Immature natural killer cell (primary cell): ENCODE measurements at regions not wholly inside any gene's neighbourhood (a gene's known extent, or its start where the extent isn't known, plus 50 kb on each side); places are given as distances from the start of the nearest gene placed in this dataset.

Experiments used
- DNase-seq, 3 donors: peaks; one replicate each; pipeline ENCODE4 v3.0.0; 2022; ENCODE audit warnings: mixed read lengths in 1 of 3
- H3K27ac Mint-ChIP-seq, 6 donors: one replicate each; pipeline ENCODE4 v1.8.0; 2020; ENCODE audit warnings: mixed read lengths in 6 of 6, mild to moderate bottlenecking in 5 of 6, inconsistent platforms in 4 of 6, moderate library complexity in 3 of 6
- H3K27me3 Mint-ChIP-seq, 3 donors: one replicate each; pipeline ENCODE4 v1.8.0; 2020 to 2021; ENCODE audit warnings: low read depth in 3 of 3, mild to moderate bottlenecking in 3 of 3, mixed read lengths in 3 of 3, moderate library complexity in 3 of 3, inconsistent platforms in 1 of 3
- H3K36me3 Mint-ChIP-seq, 3 donors: one replicate each; pipeline ENCODE4 v1.8.0; 2020; ENCODE audit warnings: mixed read lengths in 3 of 3, inconsistent platforms in 2 of 3, mild to moderate bottlenecking in 2 of 3
- H3K4me1 Mint-ChIP-seq, 2 donors: one replicate each; pipeline ENCODE4 v1.8.0; 2020; ENCODE audit warnings: inconsistent platforms in 2 of 2, mild to moderate bottlenecking in 2 of 2, mixed read lengths in 2 of 2, moderate library complexity in 1 of 2
- H3K4me3 Mint-ChIP-seq, 5 donors: one replicate each; pipeline ENCODE4 v1.8.0; 2020; ENCODE audit warnings: mild to moderate bottlenecking in 5 of 5, mixed read lengths in 5 of 5, inconsistent platforms in 3 of 5, moderate library complexity in 3 of 5
- H3K9me3 Mint-ChIP-seq, 6 donors: one replicate each; pipeline ENCODE4 v1.8.0; 2020; ENCODE audit warnings: mild to moderate bottlenecking in 6 of 6, mixed read lengths in 6 of 6, inconsistent platforms in 4 of 6, moderate library complexity in 3 of 6

DNA sequence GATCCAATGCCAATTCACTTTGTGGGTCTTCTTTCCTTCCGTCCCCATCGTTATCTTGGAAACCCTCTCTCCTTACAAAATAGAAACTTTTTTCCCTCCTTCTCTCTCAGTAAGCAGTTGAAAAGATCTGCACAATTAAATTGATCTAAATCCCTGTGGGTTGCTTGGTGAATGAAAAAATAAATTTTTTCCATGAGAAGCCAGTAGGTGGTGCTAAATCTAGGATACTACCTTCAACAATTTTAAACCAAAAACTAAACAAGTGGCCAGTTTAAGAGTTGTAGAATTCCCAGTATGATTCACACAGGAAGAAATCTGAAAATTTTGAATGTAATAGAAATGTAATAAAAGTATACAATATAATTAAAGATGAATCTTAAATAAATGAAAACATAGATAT, 990.3 kb upstream of the ZNF722 start:
- Mint-ChIP-seq H3K9me3 (peaks cover 5 to 40% (median 18%) of the 10 kb centered on the region in 6 donors), H3K4me1 (no peaks in the 10 kb centered on the region), H3K27ac (no peak overlapping the region), H3K36me3 (no peaks in the 10 kb centered on the region), H3K4me3 (no peak overlapping the region), H3K27me3 (peaks cover 0 to 9% (median 0%) of the 10 kb centered on the region in 3 donors)
- DNase-seq, result no peak

DNA sequence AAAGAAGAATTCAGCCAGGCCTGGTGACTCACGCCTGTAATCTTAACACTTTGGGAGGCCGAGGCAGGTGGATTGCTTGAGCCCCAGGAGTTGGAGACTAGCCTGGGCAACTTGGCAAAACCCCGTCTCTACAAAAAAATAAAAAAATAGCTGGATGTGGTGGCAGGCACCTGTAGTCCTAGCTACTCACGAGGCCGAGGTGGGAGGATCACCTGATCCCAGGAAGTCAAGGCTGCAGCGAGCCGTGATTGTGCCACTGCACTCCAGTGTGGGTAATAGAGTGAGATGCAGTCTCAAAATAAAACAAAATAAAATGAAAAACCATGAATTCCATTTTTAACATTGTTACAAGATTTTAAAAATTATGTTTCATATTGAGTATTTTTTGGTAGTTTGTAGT, 988.9 kb upstream of the ZNF722 start:
- Mint-ChIP-seq H3K4me3 (no peak overlapping the region), H3K27me3 (peaks cover 0 to 7% (median 2%) of the 10 kb centered on the region in 3 donors), H3K36me3 (no peaks in the 10 kb centered on the region), H3K9me3 (peaks cover 4 to 44% (median 21%) of the 10 kb centered on the region in 6 donors), H3K27ac (no peak overlapping the region), H3K4me1 (no peaks in the 10 kb centered on the region)
- DNase-seq, result no peak

DNA sequence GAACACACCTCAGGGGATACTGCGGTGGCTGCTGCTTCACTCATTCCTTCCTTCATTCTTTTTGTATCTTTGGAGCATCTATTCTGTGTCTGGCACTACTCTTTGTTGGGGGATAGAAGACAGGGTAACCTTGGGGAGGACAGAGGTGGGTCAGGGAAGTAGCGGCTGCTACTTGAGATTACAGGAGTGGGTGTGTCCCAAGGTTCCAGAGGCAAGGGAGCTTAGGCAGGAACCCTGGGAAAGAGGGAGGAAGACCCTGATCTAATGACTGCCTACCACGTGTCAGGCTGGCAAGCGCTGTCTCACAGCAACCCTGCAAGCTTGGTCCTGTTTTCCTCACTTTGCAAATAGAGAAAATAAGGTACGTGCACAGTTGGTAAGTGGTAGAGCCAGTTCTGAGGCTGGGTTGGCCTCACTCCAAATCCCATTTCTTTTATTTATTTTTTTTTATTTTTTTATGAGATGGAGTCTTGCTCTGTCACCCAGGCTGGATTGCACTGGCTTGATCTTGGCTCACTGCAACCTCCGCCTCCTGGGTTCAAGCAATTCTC, 985.9 kb upstream of the ZNF722 start:
- peaks cover 0 to 6% (median 0%) of the 10 kb centered on the region in 3 donors for H3K36me3 Mint-ChIP-seq
- H3K4me1 Mint-ChIP-seq, result no peaks in the 10 kb centered on the region
- no peak overlapping the region for H3K27ac Mint-ChIP-seq
- H3K27me3 Mint-ChIP-seq, result peaks cover 0 to 6% (median 2%) of the 10 kb centered on the region in 3 donors
- no peak for DNase-seq
- H3K4me3 Mint-ChIP-seq, result no peak overlapping the region
- H3K9me3 Mint-ChIP-seq, result peaks cover 13 to 60% (median 24%) of the 10 kb centered on the region in 6 donors

DNA sequence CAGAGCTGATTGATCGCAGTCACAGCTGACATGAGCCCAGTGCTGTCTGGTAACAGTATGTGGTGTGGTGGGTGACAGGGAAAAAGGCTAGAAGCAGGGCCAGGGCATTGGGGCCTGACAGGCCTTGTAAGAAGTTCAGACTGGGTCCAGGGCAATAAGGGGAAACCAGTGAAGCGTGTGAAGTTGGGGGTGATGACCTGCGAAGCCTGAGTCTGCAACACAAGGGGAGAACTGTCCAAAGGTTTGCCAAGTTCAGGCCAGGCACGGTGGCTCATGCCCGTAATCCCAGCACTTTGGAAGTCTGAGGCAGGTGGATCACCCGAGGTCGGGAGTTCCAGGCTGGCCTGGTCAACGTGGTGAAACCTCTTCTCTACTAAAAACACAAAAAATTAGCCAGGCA, 983.9 kb upstream of the ZNF722 start:
- Mint-ChIP-seq H3K27ac (no peak overlapping the region), H3K4me1 (no peaks in the 10 kb centered on the region), H3K36me3 (peaks cover 0 to 6% (median 4%) of the 10 kb centered on the region in 3 donors), H3K9me3 (peaks cover 20 to 57% (median 24%) of the 10 kb centered on the region in 6 donors), H3K4me3 (no peak overlapping the region), H3K27me3 (peaks cover 0 to 6% (median 2%) of the 10 kb centered on the region in 3 donors)
- DNase-seq, result no peak

DNA sequence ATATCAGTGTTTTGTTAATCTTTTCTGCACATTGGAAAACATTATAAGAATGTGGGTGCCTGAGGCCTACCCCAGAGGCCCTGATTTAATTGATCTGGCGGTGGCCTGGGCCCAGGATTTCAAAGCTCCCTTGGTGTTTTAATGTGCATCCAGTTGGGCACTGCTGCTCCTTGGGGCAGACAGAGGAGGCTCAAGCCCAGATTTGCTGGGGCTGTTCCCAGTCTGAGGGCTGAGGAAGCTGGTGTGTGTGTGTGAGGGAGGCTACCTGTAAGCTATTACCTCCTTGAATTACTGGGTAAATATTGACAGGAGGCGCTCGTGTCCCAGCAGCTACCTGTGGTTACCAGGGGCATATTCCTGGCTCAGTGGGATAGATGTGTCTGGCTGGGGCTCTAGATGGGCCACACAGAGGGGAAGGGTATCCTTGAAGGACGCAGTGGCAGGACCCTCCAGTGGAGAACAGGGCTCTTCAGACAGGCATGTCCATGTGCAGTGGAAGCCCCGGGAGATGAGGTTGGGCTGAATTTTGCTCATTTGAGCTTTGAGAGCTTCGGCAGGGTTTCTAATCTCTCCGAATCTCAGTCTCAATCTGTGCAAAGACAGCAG, 975.4 kb upstream of the ZNF722 start:
- Mint-ChIP-seq H3K4me3 (no peak overlapping the region), H3K9me3 (peaks cover 12 to 50% (median 44%) of the 10 kb centered on the region in 6 donors), H3K4me1 (no peaks in the 10 kb centered on the region), H3K36me3 (peaks cover 0 to 8% (median 0%) of the 10 kb centered on the region in 3 donors), H3K27me3 (peaks cover 0 to 2% (median 0%) of the 10 kb centered on the region in 3 donors), H3K27ac (no peak overlapping the region)
- DNase-seq, result no peak

DNA sequence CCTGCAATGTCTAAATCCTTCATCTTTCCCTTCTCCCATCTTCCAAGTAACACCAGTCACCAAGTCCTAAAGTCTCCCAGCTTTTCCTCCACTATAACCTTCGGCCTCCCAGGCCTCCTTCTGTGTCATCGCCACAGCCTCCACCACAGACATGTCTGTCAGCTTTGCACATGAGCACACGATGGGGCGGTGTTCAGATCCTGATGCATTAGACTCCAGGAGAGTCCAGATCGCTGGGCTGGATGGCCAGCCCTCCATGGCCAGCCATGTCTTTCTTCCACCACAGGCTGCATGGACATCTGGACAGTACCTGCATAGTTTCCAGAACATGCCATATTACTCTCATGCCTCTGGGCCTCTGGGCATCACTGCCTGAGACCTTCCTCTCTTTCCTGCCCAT, 974.2 kb upstream of the ZNF722 start:
- Mint-ChIP-seq H3K27ac (no peak overlapping the region), H3K9me3 (peaks cover 10 to 59% (median 51%) of the 10 kb centered on the region in 6 donors), H3K4me3 (no peak overlapping the region), H3K4me1 (no peaks in the 10 kb centered on the region), H3K36me3 (peaks cover 0 to 8% (median 0%) of the 10 kb centered on the region in 3 donors), H3K27me3 (peaks cover 0 to 2% (median 0%) of the 10 kb centered on the region in 3 donors)
- DNase-seq, result no peak

DNA sequence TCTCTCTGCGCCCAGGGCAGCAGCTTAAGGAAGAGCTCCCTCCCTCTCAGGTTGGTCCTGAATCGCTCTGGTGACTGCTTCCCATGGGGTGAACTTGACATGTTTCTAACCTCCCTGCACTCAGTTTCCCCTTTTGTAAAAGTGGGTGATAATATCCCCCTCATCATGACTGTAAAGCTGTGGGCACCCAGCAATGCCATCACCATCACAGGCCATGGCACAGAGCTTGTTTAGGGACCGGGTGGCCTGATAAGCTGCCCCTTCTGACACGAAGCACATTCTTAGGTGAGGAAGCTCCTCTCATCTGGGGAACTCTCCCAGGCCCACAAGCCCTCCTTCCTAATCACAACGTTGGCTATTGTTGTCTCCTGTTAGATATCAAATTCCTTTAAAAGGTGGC, 972.8 kb upstream of the ZNF722 start:
- Mint-ChIP-seq H3K4me3 (no peak overlapping the region), H3K36me3 (peaks cover 0 to 8% (median 0%) of the 10 kb centered on the region in 3 donors), H3K27ac (no peak overlapping the region), H3K9me3 (peaks cover 9 to 69% (median 57%) of the 10 kb centered on the region in 6 donors), H3K27me3 (peaks cover 0 to 2% (median 0%) of the 10 kb centered on the region in 3 donors), H3K4me1 (no peaks in the 10 kb centered on the region)
- DNase-seq, result no peak

DNA sequence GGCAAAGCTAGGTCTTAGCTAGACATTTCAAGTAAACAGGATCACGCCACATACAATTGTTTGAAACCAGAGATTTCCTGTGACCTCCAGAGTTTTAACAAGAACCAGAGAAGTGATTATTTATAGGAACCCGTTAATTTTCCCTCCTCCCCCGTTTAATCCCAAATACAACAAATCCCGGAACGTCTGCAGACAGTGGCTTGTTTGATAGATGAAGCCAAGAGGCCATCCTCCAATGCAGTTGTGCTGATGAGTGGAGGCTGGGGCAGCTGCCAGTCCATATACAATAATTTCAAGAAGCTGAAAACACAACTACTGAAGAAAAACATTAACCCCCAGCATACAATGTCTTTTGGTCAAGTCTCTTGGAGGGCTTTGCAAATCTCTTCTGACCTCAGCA, 971.6 kb upstream of the ZNF722 start:
- no peak for DNase-seq
- Mint-ChIP-seq H3K27ac (no peak overlapping the region), H3K9me3 (peaks cover 16 to 77% (median 64%) of the 10 kb centered on the region in 6 donors), H3K4me3 (no peak overlapping the region), H3K36me3 (peaks cover 0 to 8% (median 0%) of the 10 kb centered on the region in 3 donors), H3K4me1 (no peaks in the 10 kb centered on the region), H3K27me3 (peaks cover 0 to 2% (median 1%) of the 10 kb centered on the region in 3 donors)

DNA sequence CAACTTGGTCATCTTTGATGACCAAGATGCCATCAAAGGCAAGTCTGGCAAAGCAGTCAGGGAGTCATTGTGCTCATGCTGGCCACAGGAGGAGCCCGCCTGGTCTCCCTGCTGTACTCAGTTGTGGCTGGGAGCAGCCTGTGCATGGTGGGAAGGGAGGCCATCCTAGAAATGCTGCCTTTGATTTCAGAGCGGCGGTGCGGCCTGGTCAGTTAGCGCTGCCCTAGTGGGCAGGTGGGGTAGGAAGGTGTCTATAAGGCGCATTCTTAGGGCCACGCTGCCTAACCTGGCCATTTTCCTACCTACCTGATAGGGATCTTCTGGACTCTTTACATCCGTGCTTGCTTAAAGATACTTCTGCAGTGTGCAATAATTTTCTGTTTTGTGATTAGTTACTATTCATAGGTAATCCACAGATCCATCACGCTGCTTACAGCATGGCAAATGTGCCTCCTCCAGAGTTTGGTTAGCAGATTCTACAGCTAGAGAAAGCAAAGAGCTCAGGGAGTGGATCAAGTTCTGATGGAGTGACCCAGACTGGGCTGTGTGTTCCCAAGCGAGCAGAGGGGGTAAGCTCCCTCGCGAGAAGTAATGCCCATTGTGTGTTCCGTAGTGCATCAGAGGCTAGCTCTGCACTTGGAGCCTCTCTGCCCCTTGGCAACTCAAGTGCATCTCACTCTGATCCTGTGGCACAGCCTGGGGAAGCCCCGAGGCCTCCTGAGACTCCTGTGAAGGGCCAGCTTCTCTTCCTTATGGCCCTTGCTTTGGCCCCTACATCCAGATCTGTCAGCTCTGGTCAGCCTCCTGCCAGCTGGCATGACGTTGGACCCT, 970.1 kb upstream of the ZNF722 start:
- Mint-ChIP-seq H3K36me3 (peaks cover 0 to 8% (median 0%) of the 10 kb centered on the region in 3 donors), H3K4me3 (no peak overlapping the region), H3K27me3 (peaks cover 0 to 1% (median 0%) of the 10 kb centered on the region in 3 donors), H3K4me1 (no peaks in the 10 kb centered on the region), H3K9me3 (peaks cover 26 to 73% (median 60%) of the 10 kb centered on the region in 6 donors), H3K27ac (no peak overlapping the region)
- DNase-seq, result no peak

DNA sequence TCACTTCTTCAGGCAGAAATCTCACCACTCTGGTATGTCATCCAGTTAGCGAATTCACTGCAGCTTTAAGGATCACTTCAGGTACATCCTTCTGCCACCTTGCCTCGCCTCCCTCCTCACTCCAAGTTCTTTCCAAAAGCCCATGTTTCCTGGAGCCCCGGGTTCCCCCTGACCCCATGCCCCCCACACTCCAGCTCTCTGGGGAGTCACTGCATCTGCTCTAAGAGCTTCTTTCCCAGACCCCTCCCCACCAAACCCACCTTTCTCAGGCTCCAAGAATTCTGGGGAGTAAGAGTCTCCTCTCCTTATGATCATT, 969.5 kb upstream of the ZNF722 start:
- no peaks in the 10 kb centered on the region for H3K4me1 Mint-ChIP-seq
- H3K27me3 Mint-ChIP-seq, result peaks cover 0 to 1% (median 0%) of the 10 kb centered on the region in 3 donors
- peaks cover 26 to 73% (median 60%) of the 10 kb centered on the region in 6 donors for H3K9me3 Mint-ChIP-seq
- no peak overlapping the region for H3K27ac Mint-ChIP-seq
- DNase-seq, result no peak
- H3K36me3 Mint-ChIP-seq, result peaks cover 0 to 4% (median 0%) of the 10 kb centered on the region in 3 donors
- no peak overlapping the region for H3K4me3 Mint-ChIP-seq

DNA sequence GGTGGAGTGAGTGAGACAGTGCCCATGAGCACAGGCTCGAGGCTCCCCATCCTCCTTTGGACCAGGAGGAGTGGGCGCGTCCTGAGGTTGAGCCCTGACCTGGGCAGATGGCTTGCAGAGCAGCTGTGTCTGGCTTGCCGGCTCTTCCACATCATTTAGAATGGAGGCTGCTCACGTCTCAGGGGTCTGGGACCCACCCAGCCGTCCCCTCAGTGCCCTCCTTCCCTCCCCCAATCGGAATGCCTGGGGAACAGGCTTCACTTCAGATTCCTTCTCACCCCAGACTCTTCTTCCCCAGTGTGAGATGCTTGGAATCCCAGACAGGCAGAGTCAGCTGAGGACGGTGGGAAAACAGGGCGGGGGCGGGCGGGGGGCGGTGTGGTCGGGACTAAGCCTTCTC, 968.6 kb upstream of the ZNF722 start:
- Mint-ChIP-seq H3K4me3 (no peak overlapping the region), H3K36me3 (no peaks in the 10 kb centered on the region), H3K4me1 (no peaks in the 10 kb centered on the region), H3K27me3 (peaks cover 0 to 1% (median 0%) of the 10 kb centered on the region in 3 donors), H3K9me3 (peaks cover 31 to 68% (median 58%) of the 10 kb centered on the region in 6 donors), H3K27ac (no peak overlapping the region)
- DNase-seq, result no peak

DNA sequence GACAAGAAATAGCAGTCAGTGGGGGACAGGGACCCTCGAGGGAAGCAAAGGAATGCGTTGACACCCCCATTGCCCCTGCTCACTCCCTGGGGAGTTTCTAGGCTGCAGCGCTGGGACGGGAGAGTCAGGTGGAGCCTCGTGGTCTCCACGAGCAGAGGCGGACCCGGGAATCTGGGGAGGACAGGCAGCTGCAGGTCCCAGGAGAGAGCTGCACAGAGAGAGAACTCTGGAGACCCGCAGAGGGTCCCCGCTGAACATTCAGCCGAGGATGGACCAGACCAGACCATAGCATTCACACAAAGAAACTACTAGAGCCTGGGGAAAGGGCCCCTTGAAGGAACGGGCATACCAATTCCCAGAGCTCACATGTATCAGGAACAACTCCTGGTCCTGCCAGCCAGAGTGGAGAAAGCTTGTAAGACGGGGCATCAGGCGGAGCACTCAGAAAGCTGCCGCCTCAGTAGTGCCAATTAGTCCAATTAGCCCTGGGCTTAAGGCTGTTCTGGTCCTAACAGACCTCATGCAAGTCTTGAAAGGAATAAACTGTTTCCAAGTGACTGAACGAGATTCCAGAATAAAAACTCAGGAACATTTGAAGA, 966.7 kb upstream of the ZNF722 start:
- Mint-ChIP-seq H3K27me3 (peaks cover 0 to 1% (median 0%) of the 10 kb centered on the region in 3 donors), H3K9me3 (peaks cover 31 to 65% (median 57%) of the 10 kb centered on the region in 6 donors), H3K4me3 (no peak overlapping the region), H3K27ac (no peak overlapping the region), H3K4me1 (no peaks in the 10 kb centered on the region), H3K36me3 (peaks cover 0 to 5% (median 0%) of the 10 kb centered on the region in 3 donors)
- DNase-seq, result no peak

DNA sequence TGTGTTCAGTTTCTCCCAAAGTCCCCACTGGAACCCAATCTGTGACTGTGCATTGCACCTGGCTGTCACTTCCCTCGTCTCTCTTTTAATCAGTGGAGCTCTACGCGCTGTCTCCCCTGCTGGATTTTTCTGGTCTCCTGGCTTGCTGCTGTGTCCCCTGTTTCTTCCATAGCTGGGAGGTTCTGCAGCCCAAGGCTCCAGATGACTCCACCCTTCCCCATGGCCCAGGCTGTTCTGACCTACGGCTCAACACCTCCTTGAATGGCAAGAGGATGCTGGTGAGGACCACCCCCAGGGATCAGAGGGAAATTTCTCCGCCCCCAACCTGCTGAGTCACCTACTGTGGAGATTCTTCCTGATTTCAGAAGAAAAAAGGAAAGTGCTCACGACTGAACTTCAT, 961.4 kb upstream of the ZNF722 start:
- Mint-ChIP-seq H3K4me3 (no peak overlapping the region), H3K27ac (no peak overlapping the region), H3K9me3 (peaks cover 42 to 72% (median 58%) of the 10 kb centered on the region in 6 donors), H3K36me3 (peaks cover 0 to 12% (median 1%) of the 10 kb centered on the region in 3 donors), H3K4me1 (no peaks in the 10 kb centered on the region), H3K27me3 (peaks cover 0 to 5% (median 0%) of the 10 kb centered on the region in 3 donors)
- DNase-seq, result no peak

DNA sequence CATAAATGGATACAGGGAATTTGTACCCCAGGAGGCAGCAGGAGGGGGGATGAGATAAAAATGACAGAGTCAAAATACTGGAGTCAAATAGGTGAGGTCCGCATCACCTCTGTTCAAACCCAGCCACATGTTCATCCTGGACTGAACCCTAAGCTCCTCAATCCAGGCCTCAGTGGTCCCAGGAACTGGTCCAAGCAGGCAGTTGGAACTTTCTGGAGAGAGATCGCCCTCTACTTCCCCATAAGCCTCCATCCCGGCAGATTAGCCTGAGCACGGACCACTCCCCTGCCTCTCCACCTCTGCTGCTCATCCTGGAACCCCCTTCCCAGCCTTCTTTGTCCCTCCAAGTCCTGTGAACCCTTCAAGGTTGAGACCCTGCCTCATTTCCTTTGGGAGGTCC, 959.7 kb upstream of the ZNF722 start:
- DNase-seq, result no peak
- H3K36me3 Mint-ChIP-seq, result peaks cover 0 to 12% (median 7%) of the 10 kb centered on the region in 3 donors
- H3K4me1 Mint-ChIP-seq, result no peaks in the 10 kb centered on the region
- no peak overlapping the region for H3K4me3 Mint-ChIP-seq
- peaks cover 0 to 5% (median 2%) of the 10 kb centered on the region in 3 donors for H3K27me3 Mint-ChIP-seq
- H3K27ac Mint-ChIP-seq, result no peak overlapping the region
- peaks cover 38 to 77% (median 59%) of the 10 kb centered on the region in 6 donors for H3K9me3 Mint-ChIP-seq
